RPMI8226 (cell line): ENCODE measurements at regions not wholly inside any gene's neighbourhood (a gene's known extent, or its start where the extent isn't known, plus 50 kb on each side); places are given as distances from the start of the nearest gene placed in this dataset.
"Not testable (repeated sequence)": the region's sequence is repeated elsewhere in the genome, so short reads cannot be mapped to it uniquely, and the experiment has no call there.

Experiments
- DNase-seq: peaks from one replicate; pipeline ENCODE4 v3.0.0-alpha.2; 2015

DNA sequence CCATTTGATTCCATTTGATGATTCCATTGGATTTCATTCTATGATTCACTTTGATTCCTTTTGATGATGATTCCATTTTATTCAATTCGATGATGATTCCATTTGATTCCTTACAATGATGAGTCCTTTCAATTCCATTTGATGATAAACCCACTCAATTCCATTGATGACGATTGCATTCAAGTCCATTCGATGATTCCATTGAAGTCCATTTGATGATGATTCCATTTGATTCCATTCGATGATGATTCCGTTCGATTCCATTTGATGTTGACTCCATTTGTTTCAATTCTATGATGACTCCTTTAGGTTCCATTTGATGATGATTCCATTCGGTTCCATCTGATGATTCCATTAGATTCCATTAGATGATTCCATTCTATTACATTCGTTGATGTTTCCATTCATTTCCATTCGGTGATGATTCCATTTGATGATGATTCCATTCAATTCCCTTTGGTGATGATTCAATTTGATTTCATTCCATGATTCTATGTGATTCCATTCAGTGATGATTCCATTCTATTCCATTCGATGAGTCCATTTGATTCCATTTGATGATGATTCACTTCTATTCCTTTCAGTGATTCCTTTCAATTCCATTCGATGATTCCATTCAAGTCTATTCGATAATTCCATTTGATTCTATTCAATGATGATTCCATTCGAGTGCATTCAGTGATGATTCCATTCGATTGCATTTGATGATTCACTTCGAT is 1106.0 kb downstream of the RPIA start:
- DNase-seq: no peak

- DNase-seq: not testable (repeated sequence)
These were observed 1109.7 kb downstream of the RPIA start for GRCh38 chr2:89801207-89801606.

DNA sequence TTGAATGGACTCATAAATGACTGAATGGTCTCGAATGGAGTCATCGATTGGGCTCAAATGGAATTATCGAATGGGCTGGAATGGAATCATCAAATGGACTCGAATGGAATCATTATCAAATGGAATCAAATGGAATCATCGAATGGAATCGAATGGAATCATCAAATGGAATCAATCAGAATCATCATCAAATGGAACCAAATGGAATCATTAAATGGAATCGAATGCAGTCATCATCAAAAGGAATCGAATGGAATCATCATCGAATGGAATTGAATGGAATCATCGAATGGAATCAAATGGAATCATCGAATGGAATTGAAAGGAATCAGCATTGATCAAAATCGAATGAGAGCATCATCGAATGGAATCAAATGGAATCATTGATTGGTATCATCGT is 1114.9 kb downstream of the RPIA start:
- DNase-seq: not testable (repeated sequence)

GRCh38 chr2:89811295-89811694 is 1119.8 kb downstream of the RPIA start:
- no peak for DNase-seq

- not testable (repeated sequence) for DNase-seq
These were observed 1120.4 kb downstream of the RPIA start for GRCh38 chr2:89811910-89812309.

DNA sequence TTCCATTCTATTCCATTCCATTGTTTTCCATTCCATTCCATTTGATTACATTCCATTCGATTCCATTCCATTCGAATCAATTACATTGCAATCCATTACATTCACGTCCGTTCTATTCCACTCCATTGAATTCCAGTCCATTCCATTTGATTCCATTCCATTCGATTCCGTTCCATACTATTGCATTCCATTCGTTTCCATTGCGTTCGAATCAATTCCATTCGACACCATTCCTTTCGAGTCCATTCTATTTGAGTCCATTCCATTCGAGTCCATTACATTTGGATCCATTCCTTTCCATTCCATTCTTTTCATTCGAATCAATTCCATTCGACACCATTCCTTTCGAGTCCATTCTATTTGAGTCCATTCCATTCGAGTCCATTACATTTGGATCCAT is 1122.9 kb downstream of the RPIA start:
- DNase-seq: not testable (repeated sequence)

GRCh38 chr2:89818873-89819272 is 1127.4 kb downstream of the RPIA start:
- DNase-seq: no peak

DNA sequence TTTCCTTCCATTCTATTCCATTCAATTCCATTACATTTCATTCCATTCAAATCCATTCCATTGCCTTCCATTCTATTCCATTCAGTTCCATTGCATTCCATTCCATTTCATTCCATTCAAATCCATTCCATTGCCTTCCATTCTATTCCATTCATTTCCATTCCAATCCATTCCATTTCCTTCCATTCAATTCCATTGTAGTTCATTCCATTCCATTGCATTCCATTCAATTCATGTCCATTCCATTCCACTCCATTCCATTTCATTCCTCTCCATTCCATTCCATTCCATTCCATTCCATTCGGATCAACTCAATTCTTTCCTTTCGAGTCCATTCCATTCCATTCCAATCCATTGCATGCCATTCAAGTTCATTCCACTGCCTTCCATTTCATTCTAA is 1128.3 kb downstream of the RPIA start:
- DNase-seq: no peak

GRCh38 chr2:89820248-89820647 is 1128.8 kb downstream of the RPIA start:
- DNase-seq: no peak

DNA sequence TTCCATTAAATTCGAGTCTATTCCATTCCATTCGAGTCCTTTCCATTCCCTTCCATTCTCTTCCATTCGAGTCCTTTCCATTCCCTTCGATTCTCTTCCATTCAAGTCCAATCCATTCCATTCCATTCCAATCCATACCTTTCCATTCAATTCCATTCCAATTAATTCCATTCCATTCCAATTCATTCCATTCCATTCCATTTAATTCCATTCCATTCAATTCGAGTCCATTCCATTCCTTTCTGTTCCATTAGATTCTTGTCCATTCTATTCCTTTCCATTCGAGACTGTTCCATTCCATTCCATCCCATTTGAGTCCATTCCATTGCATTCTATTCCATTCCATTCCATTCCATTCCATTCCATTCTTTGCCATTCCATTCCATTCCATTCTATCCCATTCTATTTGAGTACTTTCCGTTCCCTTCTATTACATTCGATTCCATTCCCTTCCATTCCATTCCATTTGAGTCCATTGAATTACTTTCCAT is 1130.0 kb downstream of the RPIA start:
- DNase-seq: no peak

DNA sequence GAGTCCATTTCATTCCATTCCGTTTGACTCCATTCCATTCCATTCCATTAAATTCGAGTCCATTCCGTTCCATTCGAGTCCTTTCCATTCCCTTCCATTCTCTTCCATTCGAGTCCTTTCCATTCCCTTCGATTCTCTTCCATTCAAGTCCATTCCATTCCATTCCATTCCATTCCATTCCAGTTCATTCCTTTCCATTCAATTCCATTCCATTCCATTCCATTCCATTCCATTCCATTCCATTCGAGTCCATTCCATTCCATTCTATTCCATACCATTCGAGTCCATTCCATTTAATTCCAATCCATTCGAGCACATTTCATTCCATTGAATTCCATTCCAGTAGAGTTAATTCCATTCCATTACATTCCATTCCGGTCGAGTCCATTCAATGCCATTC is 1130.9 kb downstream of the RPIA start:
- not testable (repeated sequence) for DNase-seq

GRCh38 chr2:89823556-89823955 is 1132.1 kb downstream of the RPIA start:
- DNase-seq: no peak

DNA sequence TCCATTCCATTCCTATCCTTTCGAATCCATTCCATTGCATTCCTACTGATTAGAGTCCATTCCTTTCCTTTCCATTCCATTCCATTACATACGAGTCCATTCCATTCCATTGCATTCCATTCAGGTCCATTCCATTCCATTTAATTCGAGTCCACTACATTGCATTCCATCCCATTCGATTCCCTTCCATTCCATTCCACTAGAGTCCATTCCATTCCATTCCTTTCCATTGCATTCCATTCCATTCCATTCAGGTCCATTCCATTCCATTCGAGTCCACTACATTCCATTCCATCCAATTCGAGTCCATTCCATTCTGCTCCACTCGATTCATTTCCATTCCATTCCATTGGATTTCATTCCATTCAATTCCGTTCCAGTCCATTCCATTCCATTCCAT is 1133.6 kb downstream of the RPIA start:
- DNase-seq: no peak

DNA sequence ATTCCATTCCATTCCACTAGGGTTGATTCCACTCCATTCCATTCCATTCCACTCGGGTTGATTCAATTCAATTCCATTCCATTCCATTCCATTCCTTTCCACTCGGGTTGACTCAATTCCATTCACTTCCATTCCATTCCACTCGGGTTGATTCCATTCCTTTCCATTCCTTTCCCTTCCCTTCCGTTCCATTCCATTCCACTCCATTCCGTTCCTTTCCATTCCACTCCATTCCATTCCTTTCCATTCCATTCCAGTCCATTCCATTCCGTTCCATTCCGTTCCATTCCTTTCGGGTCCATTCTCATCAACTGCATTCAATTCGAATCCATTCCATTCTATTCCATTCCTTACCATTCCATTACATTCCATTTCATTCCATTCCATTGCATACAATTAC is 1135.3 kb downstream of the RPIA start:
- DNase-seq: not testable (repeated sequence)

DNA sequence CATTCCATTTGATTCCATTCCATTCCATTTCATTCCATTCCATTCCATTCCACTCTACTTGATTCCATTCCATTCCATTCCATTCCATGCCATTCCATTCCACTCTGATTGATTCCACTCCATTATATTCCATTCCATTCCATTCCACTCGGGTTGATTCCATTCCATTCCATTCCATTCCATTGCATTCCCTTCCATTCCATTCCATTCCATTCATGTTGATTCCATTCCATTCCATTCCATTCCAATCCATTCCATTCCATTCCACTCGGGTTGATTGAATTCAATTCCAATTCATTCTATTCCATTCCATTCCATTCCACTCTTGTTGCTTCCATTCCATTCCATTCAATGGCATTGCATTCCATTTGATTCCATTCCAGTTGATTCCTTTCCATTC is 1136.4 kb downstream of the RPIA start:
- DNase-seq: not testable (repeated sequence)

GRCh38 chr2:89828416-89828815 is 1136.9 kb downstream of the RPIA start:
- not testable (repeated sequence) for DNase-seq

DNA sequence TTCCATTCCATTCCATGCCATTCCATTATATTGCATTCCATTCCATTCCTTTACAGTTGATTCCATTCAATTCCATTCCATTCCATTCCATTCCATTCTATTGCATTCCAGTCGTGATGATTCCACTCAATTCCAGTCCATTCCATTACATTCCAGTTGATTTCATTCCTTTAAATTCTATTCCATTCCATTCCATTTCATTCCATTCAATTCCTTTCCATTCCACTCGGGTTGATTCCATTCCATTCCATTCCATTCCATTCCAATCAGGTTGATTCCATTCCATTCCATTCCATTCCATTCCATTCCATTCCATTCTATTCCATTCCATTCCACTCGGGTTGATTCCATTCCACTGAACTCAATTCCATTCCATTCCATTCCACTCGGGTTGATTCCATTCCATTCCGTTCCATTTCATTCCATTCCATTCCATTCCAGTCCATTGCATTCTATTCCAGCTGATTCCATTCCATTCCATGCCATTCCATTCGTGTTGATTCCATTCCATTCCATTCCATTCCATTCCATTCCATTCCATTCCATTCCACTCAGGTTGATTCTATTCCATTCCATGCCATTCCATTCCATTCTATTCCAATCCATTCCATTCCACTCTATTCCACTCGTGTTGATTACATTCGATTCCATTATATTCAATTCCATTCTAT is 1137.6 kb downstream of the RPIA start:
- DNase-seq: not testable (repeated sequence)

DNA sequence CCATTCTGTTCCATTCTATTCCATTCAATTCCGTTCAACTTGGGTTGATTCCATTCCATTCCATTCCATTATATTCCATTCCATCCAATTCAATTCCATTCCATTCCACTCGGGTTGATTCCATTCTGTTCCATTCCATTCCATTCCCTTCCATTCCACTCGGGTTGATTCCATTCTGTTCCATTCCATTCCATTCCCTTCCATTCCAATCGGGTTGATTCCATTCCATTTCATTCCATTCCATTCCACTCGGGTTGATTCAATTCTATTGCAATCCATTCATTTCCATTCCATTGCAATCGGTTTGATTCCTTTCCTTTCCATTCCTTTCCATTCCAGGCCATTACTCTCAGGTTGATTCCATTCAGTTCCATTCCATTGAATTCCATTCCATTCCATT is 1138.4 kb downstream of the RPIA start:
- no peak for DNase-seq

GRCh38 chr2:89830341-89831218 is 1139.1 kb downstream of the RPIA start:
- DNase-seq: not testable (repeated sequence)

- DNase-seq: no peak
These were observed 1140.4 kb downstream of the RPIA start for GRCh38 chr2:89831641-89832498.

DNA sequence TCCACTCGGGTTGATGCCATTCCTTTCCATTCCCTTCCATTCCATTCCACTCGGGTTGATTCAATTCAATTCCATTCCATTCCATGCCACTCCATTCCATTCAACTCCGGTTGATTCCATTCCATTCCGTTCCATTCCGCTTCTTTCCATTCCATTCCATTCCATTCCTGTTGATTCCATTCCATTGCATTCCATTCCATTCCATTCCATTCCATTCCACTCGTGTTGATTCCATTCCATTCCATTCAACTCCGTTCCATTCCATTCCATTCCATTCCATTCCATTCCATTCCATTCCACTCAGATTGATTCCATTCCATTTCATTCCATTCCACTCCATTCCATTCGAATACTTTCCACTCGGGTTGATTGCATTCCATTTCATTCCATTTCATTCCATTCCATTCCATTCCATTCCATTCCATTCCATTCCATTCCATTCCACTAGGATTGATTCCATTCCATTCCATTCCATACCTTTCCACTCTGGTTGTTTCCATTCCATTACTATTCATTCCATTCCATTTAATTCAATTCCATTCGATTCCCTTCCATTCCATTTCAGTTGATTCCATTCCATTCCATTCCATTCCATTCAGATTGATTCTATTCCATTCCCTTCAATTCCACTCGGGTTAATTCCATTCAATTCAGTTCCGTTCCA is 1141.8 kb downstream of the RPIA start:
- DNase-seq: no peak

DNA sequence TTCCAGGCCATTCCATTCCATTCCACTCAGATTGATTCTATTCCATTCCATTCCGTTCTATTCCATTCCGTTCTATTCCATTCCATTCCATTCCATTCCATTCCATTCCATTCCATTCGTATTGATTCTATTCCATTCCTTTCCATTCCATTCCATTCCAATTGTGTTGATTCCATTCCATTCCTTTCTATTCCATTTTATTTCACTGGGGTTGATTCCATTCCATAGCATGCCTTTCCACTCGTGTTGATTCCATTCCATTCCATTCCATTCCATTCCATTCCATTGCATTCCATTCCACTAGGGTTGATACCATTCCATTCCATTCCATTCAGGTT is 1142.3 kb downstream of the RPIA start:
- DNase-seq: no peak
